Calu3 (cell line): ENCODE measurements at regions not wholly inside any gene's neighbourhood (a gene's known extent, or its start where the extent isn't known, plus 50 kb on each side); places are given as distances from the start of the nearest gene placed in this dataset.

Experiments
- BruUV-seq: library from RNA; stranded (reverse); fragments of 400-500 nt; replicated peaks from 2 replicates; lab custom pipeline; 2021; lab: Mats Ljungman, UMichigan
- CTCF ChIA-PET: fragments of 300-600 bp; sonication (Branson Sonifier 250); formaldehyde crosslinking; loops from one replicate; lab custom pipeline; 2022; ENCODE audit warnings: antibody characterized with exemption; lab: Charles Lee
- DNase-seq: peaks from one replicate; pipeline ENCODE4 v3.0.0; 2022
- H3K27ac Mint-ChIP-seq: one replicate; pipeline ENCODE4 v1.8.0; 2022; ENCODE audit warnings: mixed read lengths; ENCODE audit not compliant: unreplicated experiment
- H3K27me3 Mint-ChIP-seq: one replicate; pipeline ENCODE4 v1.8.0; 2022; ENCODE audit warnings: mixed read lengths; ENCODE audit not compliant: unreplicated experiment
- H3K36me3 Mint-ChIP-seq: one replicate; pipeline ENCODE4 v1.8.0; 2022; ENCODE audit warnings: mild to moderate bottlenecking, moderate library complexity, mixed read lengths; ENCODE audit not compliant: insufficient read depth, unreplicated experiment
- H3K4me1 Mint-ChIP-seq: one replicate; pipeline ENCODE4 v1.8.0; 2022; ENCODE audit warnings: mild to moderate bottlenecking, low read depth, mixed read lengths; ENCODE audit not compliant: unreplicated experiment
- H3K4me3 Mint-ChIP-seq: one replicate; pipeline ENCODE4 v1.8.0; 2022; ENCODE audit warnings: mild to moderate bottlenecking, low read depth, moderate library complexity, mixed read lengths; ENCODE audit not compliant: unreplicated experiment
- H3K9me3 Mint-ChIP-seq: one replicate; pipeline ENCODE4 v1.8.0; 2022; ENCODE audit warnings: low read depth, mixed read lengths; ENCODE audit not compliant: unreplicated experiment
- CTCF ChIP-seq: fragments of 200-600 bp; IDR thresholded peaks from one replicate; pipeline ENCODE4 v1.8.0; 2022; ENCODE audit warnings: antibody characterized with exemption; ENCODE audit not compliant: unreplicated experiment
- intact Hi-C: fragments of 100-400 bp; cut with micrococcal nuclease; formaldehyde crosslinking; loops from one replicate; pipeline ENCODE4 v1.10.0; 2022; ENCODE audit not compliant: unreplicated experiment

DNA sequence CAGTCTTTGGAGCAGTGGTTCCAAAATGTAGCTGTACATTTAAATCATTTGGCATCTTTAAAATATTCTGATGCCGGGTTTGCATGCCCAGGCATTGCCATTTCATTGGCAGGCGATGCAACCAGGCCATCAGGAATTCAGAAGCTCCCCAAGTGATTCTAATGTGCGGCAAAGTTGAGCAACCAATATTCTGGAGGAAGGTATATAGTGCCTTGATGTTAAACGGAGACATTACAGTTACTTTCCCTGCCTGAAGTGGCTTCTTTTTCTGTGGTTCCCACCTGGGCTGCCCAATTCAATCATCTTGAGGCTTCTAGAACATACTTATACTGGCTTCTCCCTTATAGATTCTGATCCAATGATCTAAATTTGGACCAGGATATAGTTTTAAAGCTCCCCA, 68.7 kb upstream of the PGM2 start:
- no peak for DNase-seq
- TF ChIP-seq CTCF, result no peak
- Mint-ChIP-seq H3K4me1 (no peaks in the 10 kb centered on the region), H3K4me3 (no peak overlapping the region), H3K36me3 (no peaks in the 10 kb centered on the region), H3K27ac (no peak overlapping the region), H3K27me3 (no peaks in the 10 kb centered on the region), H3K9me3 (no peaks in the 10 kb centered on the region)
- intact Hi-C loops, result no loop called here
- CTCF ChIA-PET, result no interaction called here
- no TSS peak for BruUV-seq

- BruUV-seq, result no TSS peak
- TF ChIP-seq CTCF, result no peak
- no peak overlapping the region for H3K27ac Mint-ChIP-seq
These were observed 69.4 kb upstream of the PGM2 start for GRCh38 chr4:37757121-37757520.

GRCh38 chr4:37754410-37755185, 68.4 kb upstream of the RELL1 start:
- TF ChIP-seq CTCF, result no peak
- intact Hi-C loops, result no loop called here
- Mint-ChIP-seq H3K27ac (no peak overlapping the region), H3K36me3 (no peaks in the 10 kb centered on the region), H3K4me3 (no peak overlapping the region), H3K27me3 (no peaks in the 10 kb centered on the region), H3K9me3 (no peaks in the 10 kb centered on the region), H3K4me1 (no peaks in the 10 kb centered on the region)
- BruUV-seq, result no TSS peak
- DNase-seq, result no peak
- CTCF ChIA-PET, result no interaction called here

More at GRCh38 chr4:37757121-37757520, 69.4 kb upstream of the PGM2 start:
- no peaks in the 10 kb centered on the region for H3K4me1 Mint-ChIP-seq
- H3K36me3 Mint-ChIP-seq, result no peaks in the 10 kb centered on the region
- no peaks in the 10 kb centered on the region for H3K9me3 Mint-ChIP-seq
- CTCF ChIA-PET, result no interaction called here
- DNase-seq, result no peak
- H3K4me3 Mint-ChIP-seq, result no peak overlapping the region
- no peaks in the 10 kb centered on the region for H3K27me3 Mint-ChIP-seq
- intact Hi-C loops, result no loop called here

GRCh38 chr4:37749398-37749988, 63.3 kb upstream of the RELL1 start:
- no TSS peak for BruUV-seq
- TF ChIP-seq CTCF, result no peak
- no peaks in the 10 kb centered on the region for H3K36me3 Mint-ChIP-seq
- no peaks in the 10 kb centered on the region for H3K9me3 Mint-ChIP-seq
- H3K4me3 Mint-ChIP-seq, result no peak overlapping the region
- DNase-seq, result no peak
- no peaks in the 10 kb centered on the region for H3K27me3 Mint-ChIP-seq
- intact Hi-C loops, result no loop called here
- CTCF ChIA-PET, result no interaction called here
- no peaks in the 10 kb centered on the region for H3K4me1 Mint-ChIP-seq
- no peak overlapping the region for H3K27ac Mint-ChIP-seq
